H1 (cell line): ENCODE measurements at regions not wholly inside any gene's neighbourhood (a gene's known extent, or its start where the extent isn't known, plus 50 kb on each side); places are given as distances from the start of the nearest gene placed in this dataset.
A peak's percentile ranks its signal among the peaks of the same experiment; 100 is the strongest.

Experiments used
- CTCF ChIP-seq, 3 experiments: IDR thresholded peaks; 1 replicate in 2 of 3; 2 replicates in 1 of 3; pipeline versions ENCODE4 v1.5.1 to v1.6.1; 2011; ENCODE audit warnings: low read length in 3 of 3, mild to moderate bottlenecking in 3 of 3, inconsistent platforms in 2 of 3, low read depth in 1 of 3, moderate library complexity in 1 of 3; ENCODE audit not compliant: insufficient read depth in 1 of 3; ENCODE audit errors: control extremely low read depth in 1 of 3
- GTF2F1 ChIP-seq: IDR thresholded peaks from 2 replicates; pipeline ENCODE4 v1.6.1; 2012; ENCODE audit warnings: low read depth, low read length, improper control_type of control experiment, borderline replicate concordance
- HDAC6 ChIP-seq: IDR thresholded peaks from one replicate; pipeline ENCODE4 v1.7.1; 2012; ENCODE audit warnings: low read depth, mild to moderate bottlenecking, inconsistent platforms, low read length, moderate library complexity
- MAFK ChIP-seq: IDR thresholded peaks from 2 replicates; pipeline ENCODE4 v1.6.1; 2012; ENCODE audit warnings: low read depth, mild to moderate bottlenecking, improper control_type of control experiment, low read length
- SP2 ChIP-seq: IDR thresholded peaks from 2 replicates; pipeline ENCODE4 v1.6.1; 2012; ENCODE audit warnings: mild to moderate bottlenecking, low read length, inconsistent platforms

GRCh38 chr6:6724539-6725467 is 136.3 kb downstream of the LY86 start (continued):
- peak; percentile 53 to 62 (median 54); a peak in 3 of 4 replicates for TF ChIP-seq CTCF (IDR thresholded peaks at IDR 0.05; ENCODE audit: control extremely low read depth in 1 of 3, insufficient read depth in 1 of 3, low read depth in 1 of 3, low read length in 3 of 3)
- TF ChIP-seq GTF2F1: no peak
- TF ChIP-seq SP2: no peak
- TF ChIP-seq HDAC6: no peak
- TF ChIP-seq MAFK: no peak
